H1 (cell line): ENCODE measurements at regions not wholly inside any gene's neighbourhood (a gene's known extent, or its start where the extent isn't known, plus 50 kb on each side); places are given as distances from the start of the nearest gene placed in this dataset.

ENCODE experiments used
- CEBPB ChIP-seq: IDR thresholded peaks from 2 replicates; pipeline ENCODE4 v1.6.1; 2012; ENCODE audit warnings: low read depth, low read length
- CHD1 ChIP-seq: IDR thresholded peaks from 2 replicates; pipeline ENCODE4 v1.6.1; 2012; ENCODE audit warnings: low read depth, low read length, improper control_type of control experiment
- JUN ChIP-seq: IDR thresholded peaks from 2 replicates; pipeline ENCODE4 v1.6.1; 2011; ENCODE audit warnings: low read depth, mild to moderate bottlenecking, improper control_type of control experiment, low read length
- JUND ChIP-seq: IDR thresholded peaks from 2 replicates; pipeline ENCODE4 v1.6.1; 2011; ENCODE audit warnings: mild to moderate bottlenecking, improper control_type of control experiment, low read length
- NRF1 ChIP-seq: IDR thresholded peaks from 2 replicates; pipeline ENCODE4 v1.6.1; 2011; ENCODE audit warnings: mild to moderate bottlenecking, low read depth, low read length, improper control_type of control experiment
- POLR2A ChIP-seq, 2 experiments: IDR thresholded peaks; 1 replicate in 1 of 2; 2 replicates in 1 of 2; pipeline ENCODE4 v1.6.1; 2011; ENCODE audit warnings: low read depth in 2 of 2, low read length in 2 of 2, mild to moderate bottlenecking in 2 of 2; ENCODE audit errors: control extremely low read depth in 1 of 2
- POLR2AphosphoS5 ChIP-seq: IDR thresholded peaks from 2 replicates; pipeline ENCODE4 v1.6.1; 2011; ENCODE audit warnings: low read depth, low read length
- RNF2 ChIP-seq: fragments of 200-900, 300-1000 bp; sonication (generic); IDR thresholded peaks from 2 replicates; pipeline ENCODE4 v1.7.1; 2016; ENCODE audit warnings: borderline replicate concordance, low read depth, mild to moderate bottlenecking, antibody characterized with exemption, low read length; ENCODE audit not compliant: poor library complexity, severe bottlenecking; ENCODE audit errors: missing control alignments
- RXRA ChIP-seq: IDR thresholded peaks from 2 replicates; pipeline ENCODE4 v1.6.1; 2011; ENCODE audit warnings: low read depth, mild to moderate bottlenecking, low read length, moderate library complexity; ENCODE audit not compliant: insufficient read depth
- SIN3A ChIP-seq, 2 experiments: IDR thresholded peaks in 1 of 2; conservative IDR thresholded peaks in 1 of 2; 2 replicates each; pipeline ENCODE4 v1.6.1; 2011 to 2012; ENCODE audit warnings: low read length in 2 of 2, improper control_type of control experiment in 1 of 2, low read depth in 1 of 2, mild to moderate bottlenecking in 1 of 2
- TEAD4 ChIP-seq: IDR thresholded peaks from 2 replicates; pipeline ENCODE4 v1.6.1; 2012; ENCODE audit warnings: low read depth, low read length, inconsistent platforms, mixed read lengths
- TF ChIP-seq, protein P1 (sequence below), 3 experiments: IDR thresholded peaks; 1 replicate in 2 of 3; 2 replicates in 1 of 3; pipeline versions ENCODE4 v1.5.1 to v1.6.1; 2011; ENCODE audit warnings: low read length in 3 of 3, mild to moderate bottlenecking in 3 of 3, inconsistent platforms in 2 of 3, low read depth in 1 of 3, moderate library complexity in 1 of 3; ENCODE audit not compliant: insufficient read depth in 1 of 3; ENCODE audit errors: control extremely low read depth in 1 of 3
- TF ChIP-seq, protein P2 (sequence below): IDR thresholded peaks from 2 replicates; pipeline ENCODE4 v1.6.1; 2012; ENCODE audit warnings: inconsistent platforms

DNA sequence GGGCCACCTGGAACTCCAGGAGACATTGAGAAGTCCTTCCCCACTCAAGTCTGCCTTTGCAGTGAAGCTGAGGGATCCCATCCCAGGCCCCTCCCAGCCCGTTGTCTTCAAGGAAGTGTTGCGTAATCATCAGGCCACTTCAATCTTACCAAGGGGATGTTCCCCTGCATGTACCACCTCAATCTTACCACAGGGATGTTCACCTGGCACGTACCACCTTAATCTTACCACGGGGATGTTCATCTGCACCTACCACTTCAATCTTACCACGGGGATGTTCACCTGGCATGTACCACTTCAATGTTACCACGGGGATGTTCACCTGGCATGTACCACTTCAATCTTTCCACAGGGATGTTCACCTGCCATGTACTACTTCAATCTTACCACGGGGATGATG, 108.0 kb upstream of the SYN3 start (continued):
- TF ChIP-seq, protein P1, sequence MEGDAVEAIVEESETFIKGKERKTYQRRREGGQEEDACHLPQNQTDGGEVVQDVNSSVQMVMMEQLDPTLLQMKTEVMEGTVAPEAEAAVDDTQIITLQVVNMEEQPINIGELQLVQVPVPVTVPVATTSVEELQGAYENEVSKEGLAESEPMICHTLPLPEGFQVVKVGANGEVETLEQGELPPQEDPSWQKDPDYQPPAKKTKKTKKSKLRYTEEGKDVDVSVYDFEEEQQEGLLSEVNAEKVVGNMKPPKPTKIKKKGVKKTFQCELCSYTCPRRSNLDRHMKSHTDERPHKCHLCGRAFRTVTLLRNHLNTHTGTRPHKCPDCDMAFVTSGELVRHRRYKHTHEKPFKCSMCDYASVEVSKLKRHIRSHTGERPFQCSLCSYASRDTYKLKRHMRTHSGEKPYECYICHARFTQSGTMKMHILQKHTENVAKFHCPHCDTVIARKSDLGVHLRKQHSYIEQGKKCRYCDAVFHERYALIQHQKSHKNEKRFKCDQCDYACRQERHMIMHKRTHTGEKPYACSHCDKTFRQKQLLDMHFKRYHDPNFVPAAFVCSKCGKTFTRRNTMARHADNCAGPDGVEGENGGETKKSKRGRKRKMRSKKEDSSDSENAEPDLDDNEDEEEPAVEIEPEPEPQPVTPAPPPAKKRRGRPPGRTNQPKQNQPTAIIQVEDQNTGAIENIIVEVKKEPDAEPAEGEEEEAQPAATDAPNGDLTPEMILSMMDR (IDR thresholded peaks at IDR 0.05; ENCODE audit: control extremely low read depth in 1 of 3, insufficient read depth in 1 of 3, low read depth in 1 of 3, low read length in 3 of 3), result no peak
- peak; percentile 83 for TF ChIP-seq JUND
- no peak for TF ChIP-seq NRF1
- TF ChIP-seq, protein P2, sequence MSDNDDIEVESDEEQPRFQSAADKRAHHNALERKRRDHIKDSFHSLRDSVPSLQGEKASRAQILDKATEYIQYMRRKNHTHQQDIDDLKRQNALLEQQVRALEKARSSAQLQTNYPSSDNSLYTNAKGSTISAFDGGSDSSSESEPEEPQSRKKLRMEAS, result 0 out of 2 replicates have a peak, but pooled peaks have one; percentile 19
- peak; percentile 99 for TF ChIP-seq CEBPB
- no peak for TF ChIP-seq JUN
- TF ChIP-seq CHD1, result peak; percentile 79
- TF ChIP-seq POLR2AphosphoS5, result no peak
- TF ChIP-seq RNF2, result no peak
- no peak for TF ChIP-seq SIN3A (conservative IDR thresholded peaks at IDR 0.05 in 1 of 2, IDR thresholded peaks at IDR 0.05 in 1 of 2; ENCODE audit: low read depth in 1 of 2, low read length in 2 of 2)
- TF ChIP-seq RXRA, result no peak
- no peak for TF ChIP-seq POLR2A (IDR thresholded peaks at IDR 0.05; ENCODE audit: control extremely low read depth in 1 of 2, low read depth in 2 of 2, low read length in 2 of 2)
- no peak for TF ChIP-seq TEAD4
